GM10266 (cell line): ENCODE measurements at regions not wholly inside any gene's neighbourhood (a gene's known extent, or its start where the extent isn't known, plus 50 kb on each side); places are given as distances from the start of the nearest gene placed in this dataset.

ENCODE experiments used
- DNase-seq: peaks from one replicate; pipeline ENCODE4 v3.0.0; 2012; ENCODE audit errors: extremely low spot score
- CTCF ChIP-seq: IDR thresholded peaks from 2 replicates; pipeline ENCODE4 v1.5.1; 2012; ENCODE audit warnings: mild to moderate bottlenecking, low read depth; ENCODE audit not compliant: control insufficient read depth, insufficient read depth; ENCODE audit errors: missing control alignments

- no peak for DNase-seq
- TF ChIP-seq CTCF: no peak
Measured at GRCh38 chr3:152555666-152556291, 279.2 kb upstream of the P2RY1 start.

DNA sequence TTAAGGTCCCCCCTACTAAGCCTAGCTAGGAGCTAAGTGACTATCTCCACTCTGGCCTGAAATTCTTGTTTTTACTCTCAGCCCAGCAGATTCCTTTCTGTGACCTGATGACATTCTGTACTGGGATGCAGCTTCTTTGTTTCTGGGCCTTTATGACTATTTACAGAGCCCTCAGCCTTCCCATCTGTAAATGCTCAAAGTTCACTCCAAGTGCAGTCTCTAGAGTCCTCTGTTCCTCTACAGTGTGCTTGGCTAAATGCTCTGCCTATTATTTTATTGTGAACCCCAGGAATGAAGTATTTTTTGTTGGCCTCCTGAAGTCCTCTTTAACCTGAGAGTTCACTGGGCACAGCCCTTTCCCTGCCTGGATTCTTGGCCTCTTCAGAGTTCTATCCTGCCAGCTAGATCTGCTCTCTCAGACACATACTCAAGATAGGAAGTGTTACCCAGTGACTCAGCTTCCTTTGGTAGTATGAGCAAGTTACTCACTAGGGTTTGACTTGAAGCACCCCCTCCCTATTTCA is 278.1 kb upstream of the P2RY1 start:
- no peak for TF ChIP-seq CTCF
- peak; percentile 57 for DNase-seq

DNA sequence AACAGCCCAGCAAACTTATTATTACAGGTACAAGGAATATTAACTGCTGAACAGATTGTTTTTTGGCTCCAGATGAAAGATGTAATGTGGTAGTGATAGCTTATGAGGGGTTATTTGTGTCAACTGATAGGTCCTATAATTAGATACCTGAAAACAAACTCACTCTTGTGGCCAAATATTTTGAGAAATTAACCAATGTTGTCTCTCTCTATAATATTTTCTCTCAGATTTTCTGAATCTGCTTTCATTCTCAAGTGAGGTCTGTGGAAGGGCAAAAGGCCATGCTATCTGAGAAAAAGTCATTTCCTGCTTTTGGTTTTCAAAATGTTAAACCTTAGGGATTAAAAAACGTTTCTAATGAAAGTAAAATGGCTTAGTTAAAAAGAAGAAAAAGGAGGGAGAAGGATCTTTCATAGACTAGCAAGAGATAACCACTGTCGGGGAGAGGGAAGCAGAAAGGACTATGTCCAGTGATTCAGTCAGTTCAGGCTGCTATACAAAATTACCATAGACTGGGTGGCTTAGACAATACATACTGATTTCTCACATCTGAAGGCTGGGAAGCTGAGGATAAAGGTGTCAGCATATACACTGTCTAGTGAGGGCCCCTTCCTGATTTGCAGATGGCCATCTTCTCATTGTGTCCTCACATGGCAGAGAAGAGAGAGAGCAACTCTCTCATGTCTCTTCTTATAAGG is 277.5 kb upstream of the P2RY1 start:
- DNase-seq: peak; percentile 25
- no peak for TF ChIP-seq CTCF

DNA sequence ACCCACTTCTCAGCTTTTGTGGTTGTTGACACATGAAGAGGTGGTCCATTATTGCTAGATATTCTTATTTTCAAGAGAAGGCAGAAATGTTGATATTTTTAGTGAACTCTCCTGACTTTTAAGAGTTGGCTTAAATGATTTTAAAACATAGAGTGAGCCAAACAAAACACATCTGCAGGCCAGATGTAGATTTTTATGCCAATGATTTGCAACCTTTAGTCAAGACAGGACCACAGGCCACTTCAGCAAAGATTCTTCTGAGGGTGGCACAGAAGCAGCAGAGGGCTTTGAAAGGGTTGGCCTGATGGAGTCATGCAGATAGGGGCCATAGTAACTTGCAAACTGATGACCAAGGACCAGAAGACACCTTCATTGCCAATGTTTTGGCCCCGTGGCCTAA is 276.5 kb upstream of the P2RY1 start:
- no peak for DNase-seq
- no peak for TF ChIP-seq CTCF

DNA sequence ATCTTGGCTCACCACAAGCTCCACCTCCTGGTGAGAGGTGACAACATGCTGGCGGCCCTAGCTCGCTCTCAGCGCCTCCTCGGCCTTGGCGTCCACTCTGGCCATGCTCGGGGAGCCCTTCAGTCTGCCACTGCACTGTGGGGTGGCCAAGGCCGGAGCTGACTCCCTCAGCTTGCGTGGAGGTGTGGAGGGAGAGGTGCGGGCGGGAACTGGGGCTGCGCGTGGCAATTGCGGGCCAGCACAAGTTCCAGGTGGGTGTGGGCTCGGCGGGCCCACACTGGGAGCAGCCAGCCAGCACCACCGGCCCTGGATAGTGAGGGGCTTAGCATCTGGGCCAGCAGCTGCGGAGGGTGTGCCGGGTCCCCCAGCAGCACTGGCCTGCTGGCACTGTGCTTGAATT is 275.7 kb upstream of the P2RY1 start:
- no peak for TF ChIP-seq CTCF
- DNase-seq: no peak

DNA sequence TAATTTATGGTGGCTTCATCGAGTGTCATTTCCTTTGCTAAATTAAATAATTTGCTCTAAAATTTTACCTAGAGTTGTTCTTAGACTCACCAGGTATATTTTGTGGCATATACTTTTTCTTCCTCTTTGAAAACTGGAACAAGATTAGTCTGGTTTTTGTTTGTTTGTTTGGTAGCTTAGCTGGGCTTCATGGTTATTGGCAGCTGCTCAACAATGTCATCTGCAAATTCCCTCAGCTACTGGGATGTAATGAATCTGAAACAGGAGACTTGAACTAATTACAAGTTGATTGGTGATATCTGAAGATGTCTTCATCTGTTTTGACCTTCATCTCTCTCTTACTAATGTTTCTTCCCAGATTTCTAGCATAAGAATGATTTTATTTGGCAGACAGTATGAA is 270.5 kb upstream of the P2RY1 start:
- no peak for DNase-seq
- no peak for TF ChIP-seq CTCF

- DNase-seq: peak; percentile 45
- peak; percentile 59 for TF ChIP-seq CTCF
Measured at GRCh38 chr3:152574461-152575079, 260.4 kb upstream of the P2RY1 start.
